Thyroid gland (tissue), 4 donors: ENCODE measurements at regions not wholly inside any gene's neighbourhood (a gene's known extent, or its start where the extent isn't known, plus 50 kb on each side); places are given as distances from the start of the nearest gene placed in this dataset.

Experiments used
- POLR2A ChIP-seq, 2 donors: fragments of 450-650 bp; IDR thresholded peaks; one replicate each; pipeline ENCODE4 v1.6.1; 2017; ENCODE audit warnings: antibody characterized with exemption in 2 of 2, mild to moderate bottlenecking in 2 of 2, moderate library complexity in 1 of 2
- TF ChIP-seq, protein P1 (sequence below), 6 experiments: fragments of 200-600 bp in 3 of 6; fragments of 450-650 bp in 3 of 6; sonication (generic) in 3 of 6; IDR thresholded peaks; one replicate each; pipeline ENCODE4 v1.5.1; 2016 to 2019; ENCODE audit warnings: antibody characterized with exemption in 6 of 6, mild to moderate bottlenecking in 2 of 6, inconsistent platforms in 1 of 6, moderate library complexity in 1 of 6

DNA sequence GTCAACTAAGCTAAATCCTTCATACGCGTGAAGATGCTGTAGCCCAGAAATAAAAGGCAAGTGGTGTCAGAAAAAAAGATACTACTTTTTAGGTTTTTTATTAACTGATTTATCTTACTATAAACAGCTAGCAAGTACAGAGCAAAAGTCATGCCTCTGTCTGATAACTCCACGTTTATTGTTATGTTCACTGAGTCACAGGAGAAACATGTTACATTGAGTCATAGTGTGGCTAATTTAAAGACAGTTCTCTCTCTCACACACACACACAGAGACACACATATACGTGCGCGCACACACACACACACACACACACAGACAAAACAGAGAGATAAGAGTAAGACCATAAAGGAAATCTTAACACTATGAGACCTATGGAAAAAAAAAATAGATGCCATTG, 770.0 kb upstream of the CDH10 start:
- TF ChIP-seq, protein P1, sequence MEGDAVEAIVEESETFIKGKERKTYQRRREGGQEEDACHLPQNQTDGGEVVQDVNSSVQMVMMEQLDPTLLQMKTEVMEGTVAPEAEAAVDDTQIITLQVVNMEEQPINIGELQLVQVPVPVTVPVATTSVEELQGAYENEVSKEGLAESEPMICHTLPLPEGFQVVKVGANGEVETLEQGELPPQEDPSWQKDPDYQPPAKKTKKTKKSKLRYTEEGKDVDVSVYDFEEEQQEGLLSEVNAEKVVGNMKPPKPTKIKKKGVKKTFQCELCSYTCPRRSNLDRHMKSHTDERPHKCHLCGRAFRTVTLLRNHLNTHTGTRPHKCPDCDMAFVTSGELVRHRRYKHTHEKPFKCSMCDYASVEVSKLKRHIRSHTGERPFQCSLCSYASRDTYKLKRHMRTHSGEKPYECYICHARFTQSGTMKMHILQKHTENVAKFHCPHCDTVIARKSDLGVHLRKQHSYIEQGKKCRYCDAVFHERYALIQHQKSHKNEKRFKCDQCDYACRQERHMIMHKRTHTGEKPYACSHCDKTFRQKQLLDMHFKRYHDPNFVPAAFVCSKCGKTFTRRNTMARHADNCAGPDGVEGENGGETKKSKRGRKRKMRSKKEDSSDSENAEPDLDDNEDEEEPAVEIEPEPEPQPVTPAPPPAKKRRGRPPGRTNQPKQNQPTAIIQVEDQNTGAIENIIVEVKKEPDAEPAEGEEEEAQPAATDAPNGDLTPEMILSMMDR (IDR thresholded peaks at IDR 0.05), result no peak
- TF ChIP-seq POLR2A (IDR thresholded peaks at IDR 0.05), result no peak
